PFSK-1 (cell line): ENCODE measurements at regions not wholly inside any gene's neighbourhood (a gene's known extent, or its start where the extent isn't known, plus 50 kb on each side); places are given as distances from the start of the nearest gene placed in this dataset.

Source experiments
- FOXP2 ChIP-seq: optimal IDR thresholded peaks from 2 replicates; pipeline ENCODE3; 2011; ENCODE audit warnings: borderline replicate concordance, control low read depth, inconsistent platforms; ENCODE audit not compliant: insufficient read depth; ENCODE audit errors: extremely low read length, extremely low read depth
- POLR2AphosphoS5 ChIP-seq: IDR thresholded peaks from 2 replicates; pipeline ENCODE4 v1.6.1; 2012; ENCODE audit warnings: low read depth, mild to moderate bottlenecking, control low read depth, low read length, moderate library complexity
- REST ChIP-seq, 2 experiments: IDR thresholded peaks; 2 replicates each; pipeline versions ENCODE4 v1.6.1 to v1.8.0; 2011 to 2012; ENCODE audit warnings: low read depth in 2 of 2, low read length in 2 of 2, control low read depth in 1 of 2, inconsistent platforms in 1 of 2, mild to moderate bottlenecking in 1 of 2, moderate library complexity in 1 of 2; ENCODE audit not compliant: insufficient read depth in 1 of 2
- SIN3A ChIP-seq: IDR thresholded peaks from 2 replicates; pipeline ENCODE4 v1.6.1; 2012; ENCODE audit warnings: mild to moderate bottlenecking, low read length, moderate library complexity, borderline replicate concordance; ENCODE audit not compliant: insufficient read depth
- TAF1 ChIP-seq: IDR thresholded peaks from 2 replicates; pipeline ENCODE4 v1.6.1; 2012; ENCODE audit warnings: low read length, control low read depth, borderline replicate concordance; ENCODE audit not compliant: insufficient read depth

GRCh38 chr13:87779426-87779825 is 108.3 kb downstream of the SLITRK5 start:
- TF ChIP-seq REST (IDR thresholded peaks at IDR 0.05; ENCODE audit: insufficient read depth in 1 of 2, low read depth in 2 of 2, low read length in 2 of 2) (no peak), TAF1 (no peak), SIN3A (no peak), POLR2AphosphoS5 (no peak), FOXP2 (no peak)

- TF ChIP-seq SIN3A, result no peak
- no peak for TF ChIP-seq TAF1
- no peak for TF ChIP-seq REST (IDR thresholded peaks at IDR 0.05; ENCODE audit: insufficient read depth in 1 of 2, low read depth in 2 of 2, low read length in 2 of 2)
- TF ChIP-seq POLR2AphosphoS5, result no peak
- no peak for TF ChIP-seq FOXP2
Observed at GRCh38 chr13:87783366-87783765, 112.2 kb downstream of the SLITRK5 start.

- TF ChIP-seq REST (IDR thresholded peaks at IDR 0.05; ENCODE audit: insufficient read depth in 1 of 2, low read depth in 2 of 2, low read length in 2 of 2) (no peak), FOXP2 (no peak), POLR2AphosphoS5 (no peak), SIN3A (no peak), TAF1 (no peak)
Observed at GRCh38 chr13:87788363-87788762, 117.2 kb downstream of the SLITRK5 start.

- TF ChIP-seq FOXP2, result no peak
- no peak for TF ChIP-seq TAF1
- no peak for TF ChIP-seq REST (IDR thresholded peaks at IDR 0.05; ENCODE audit: insufficient read depth in 1 of 2, low read depth in 2 of 2, low read length in 2 of 2)
- no peak for TF ChIP-seq POLR2AphosphoS5
- no peak for TF ChIP-seq SIN3A
Observed at GRCh38 chr13:87792878-87793277, 121.7 kb downstream of the SLITRK5 start.

- TF ChIP-seq POLR2AphosphoS5, result no peak
- no peak for TF ChIP-seq SIN3A
- no peak for TF ChIP-seq TAF1
- no peak for TF ChIP-seq FOXP2
- TF ChIP-seq REST (IDR thresholded peaks at IDR 0.05; ENCODE audit: insufficient read depth in 1 of 2, low read depth in 2 of 2, low read length in 2 of 2), result no peak
Observed at GRCh38 chr13:87798536-87798935, 127.4 kb downstream of the SLITRK5 start.
